ENCODE measurements at regions not wholly inside any gene's neighbourhood (a gene's known extent, or its start where the extent isn't known, plus 50 kb on each side); places are given as distances from the start of the nearest gene placed in this dataset.

DNA sequence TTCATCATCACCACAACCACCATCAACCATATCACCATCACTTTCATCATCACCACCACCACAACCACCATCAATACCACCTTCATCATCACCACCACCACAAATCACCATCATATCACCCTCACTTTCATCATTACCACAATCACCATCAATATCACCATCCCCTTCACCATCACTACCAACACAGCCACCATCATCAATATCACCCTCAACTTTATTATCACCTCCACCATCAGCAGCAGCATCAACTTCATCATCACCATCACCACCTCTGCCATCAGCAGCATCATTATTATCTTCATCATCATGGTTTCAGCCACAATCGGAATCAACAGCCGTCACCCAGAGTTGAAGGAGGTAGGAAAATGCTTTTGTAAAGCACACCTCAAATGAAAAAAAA is 225.7 kb upstream of the SULF2 start:
- H3K9me3 ChIP-seq (replicated peaks; ENCODE audit: control insufficient read depth, insufficient read depth, low read length) = peaks cover 15% of the 10 kb centered on the region
- ChIA-PET SMC1A (ENCODE audit: uncharacterized antibody, unreplicated experiment) (no interaction called here), POLR2A (no interaction called here), RAD21 (ENCODE audit: unreplicated experiment) (no interaction called here), CTCF (no interaction called here)
- intact Hi-C loops (cut with micrococcal nuclease; ENCODE audit: unreplicated experiment) (no loop called here), in situ Hi-C loops (cut with MboI) (no loop called here)
- no peaks in the 10 kb centered on the region for H3K27me3 ChIP-seq (replicated peaks in 1 of 2; ENCODE audit: control insufficient read depth in 2 of 2, insufficient read depth in 2 of 2, low read length in 1 of 2)
- H3K27ac ChIP-seq (ENCODE audit: control insufficient read depth, insufficient read depth) = no peak overlapping the region
- H3K36me3 ChIP-seq (ENCODE audit: control insufficient read depth in 2 of 2, insufficient read depth in 2 of 2, low read length in 1 of 2) = no peaks in the 10 kb centered on the region
- 93% methylated on average over 2 of the region's 2 CpGs for WGBS (ENCODE audit: insufficient coverage, insufficient replicate concordance, low lambda C conversion rate, missing lambda C conversion rate)
- H3K79me2 ChIP-seq (ENCODE audit: control insufficient read depth, insufficient read depth, low read length) = no peaks in the 10 kb centered on the region
- FAIRE-seq (no peak), ATAC-seq (no peak), DNase-seq (ENCODE audit: low read depth, low spot score) (no peak)
- no TSS peak for BruUV-seq (replicated peaks)
- H2AFZ ChIP-seq (ENCODE audit: control insufficient read depth, low read depth, low read length) = no peak overlapping the region
- no peak overlapping the region for H3K4me3 ChIP-seq
- H3K9ac ChIP-seq (ENCODE audit: control insufficient read depth, insufficient read depth, low read length) = no peak overlapping the region
- H4K20me1 ChIP-seq (ENCODE audit: control insufficient read depth, insufficient read depth) = no peaks in the 10 kb centered on the region
- H3K4me2 ChIP-seq (ENCODE audit: control insufficient read depth, insufficient read depth) = no peak overlapping the region
- H3K4me1 ChIP-seq (ENCODE audit: control insufficient read depth, insufficient read depth, low read length) = peaks cover 12% of the 10 kb centered on the region
- TF ChIP-seq MEF2B (IDR thresholded peaks at IDR 0.05; ENCODE audit: partially characterized antibody, poor library complexity, severe bottlenecking) (no peak), CREM (IDR thresholded peaks at IDR 0.05; ENCODE audit: low read depth) (no peak), MTA2 (IDR thresholded peaks at IDR 0.05; ENCODE audit: low read depth) (no peak), ETV6 (conservative IDR thresholded peaks at IDR 0.05 in 1 of 2, IDR thresholded peaks at IDR 0.05 in 1 of 2; ENCODE audit: borderline replicate concordance in 1 of 2, low read depth in 1 of 2) (no peak), CEBPZ (IDR thresholded peaks at IDR 0.05; ENCODE audit: low read depth, low read length) (no peak), HDAC6 (IDR thresholded peaks at IDR 0.05; ENCODE audit: unreplicated experiment) (no peak), IKZF2 (IDR thresholded peaks at IDR 0.05) (no peak), RCOR1 (conservative IDR thresholded peaks at IDR 0.05; ENCODE audit: low read depth, low read length) (no peak), ZBTB11 (CRISPR knock-in tag; IDR thresholded peaks at IDR 0.05) (no peak), USF1 (IDR thresholded peaks at IDR 0.05; ENCODE audit: borderline replicate concordance, extremely low read length, insufficient read depth, low read depth, low read length) (no peak), HCFC1 (IDR thresholded peaks at IDR 0.05; ENCODE audit: low read length) (no peak), RB1 (IDR thresholded peaks at IDR 0.05; ENCODE audit: borderline replicate concordance) (no peak), MYC (IDR thresholded peaks at IDR 0.05; ENCODE audit: insufficient read depth, insufficient read length, insufficient replicate concordance, low read length, severe bottlenecking) (no peak)
- TF ChIP-seq, protein P1, sequence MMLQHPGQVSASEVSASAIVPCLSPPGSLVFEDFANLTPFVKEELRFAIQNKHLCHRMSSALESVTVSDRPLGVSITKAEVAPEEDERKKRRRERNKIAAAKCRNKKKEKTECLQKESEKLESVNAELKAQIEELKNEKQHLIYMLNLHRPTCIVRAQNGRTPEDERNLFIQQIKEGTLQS (IDR thresholded peaks at IDR 0.05; ENCODE audit: borderline replicate concordance, extremely low read depth, low read depth, low read length) = no peak
- TF ChIP-seq, protein P2, sequence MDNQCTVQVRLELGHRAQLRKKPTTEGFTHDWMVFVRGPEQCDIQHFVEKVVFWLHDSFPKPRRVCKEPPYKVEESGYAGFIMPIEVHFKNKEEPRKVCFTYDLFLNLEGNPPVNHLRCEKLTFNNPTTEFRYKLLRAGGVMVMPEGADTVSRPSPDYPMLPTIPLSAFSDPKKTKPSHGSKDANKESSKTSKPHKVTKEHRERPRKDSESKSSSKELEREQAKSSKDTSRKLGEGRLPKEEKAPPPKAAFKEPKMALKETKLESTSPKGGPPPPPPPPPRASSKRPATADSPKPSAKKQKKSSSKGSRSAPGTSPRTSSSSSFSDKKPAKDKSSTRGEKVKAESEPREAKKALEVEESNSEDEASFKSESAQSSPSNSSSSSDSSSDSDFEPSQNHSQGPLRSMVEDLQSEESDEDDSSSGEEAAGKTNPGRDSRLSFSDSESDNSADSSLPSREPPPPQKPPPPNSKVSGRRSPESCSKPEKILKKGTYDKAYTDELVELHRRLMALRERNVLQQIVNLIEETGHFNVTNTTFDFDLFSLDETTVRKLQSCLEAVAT (IDR thresholded peaks at IDR 0.05) = no peak
